G401.6 (cell line): ENCODE measurements at regions not wholly inside any gene's neighbourhood (a gene's known extent, or its start where the extent isn't known, plus 50 kb on each side); places are given as distances from the start of the nearest gene placed in this dataset.

Source experiments
- FAIRE-seq: peaks from 2 replicates; lab custom pipeline; 2012; peaks lifted over from hg19 to GRCh38; lab: Jason Lieb, UNC

GRCh38 chr1:234972411-234973191 is 156.0 kb downstream of the TOMM20 start:
- FAIRE-seq = no peak

- FAIRE-seq = no peak
These were observed 156.9 kb downstream of the TOMM20 start for GRCh38 chr1:234971586-234972297.

GRCh38 chr1:234970731-234971476 is 157.7 kb downstream of the TOMM20 start:
- FAIRE-seq = no peak

- no peak for FAIRE-seq
These were observed 158.3 kb downstream of the TOMM20 start for GRCh38 chr1:234970401-234970730.

GRCh38 chr1:234969581-234970400 is 158.8 kb downstream of the TOMM20 start:
- FAIRE-seq = no peak

GRCh38 chr1:234969011-234969441 is 159.6 kb downstream of the TOMM20 start:
- no peak for FAIRE-seq

GRCh38 chr1:234968451-234968850 is 160.2 kb downstream of the TOMM20 start:
- FAIRE-seq = no peak

- FAIRE-seq = no peak
These were observed 161.5 kb downstream of the TOMM20 start for GRCh38 chr1:234967121-234967520.

- FAIRE-seq = no peak
These were observed 163.5 kb downstream of the TOMM20 start for GRCh38 chr1:234965111-234965510.

GRCh38 chr1:234963904-234964702 is 164.5 kb downstream of the TOMM20 start:
- FAIRE-seq = no peak

- no peak for FAIRE-seq
These were observed 165.3 kb downstream of the TOMM20 start for GRCh38 chr1:234963180-234963903.

GRCh38 chr1:234962340-234962989 is 166.2 kb downstream of the TOMM20 start:
- FAIRE-seq = no peak

GRCh38 chr1:234961456-234962339 is 166.9 kb downstream of the TOMM20 start:
- FAIRE-seq = no peak

GRCh38 chr1:234960722-234961455 is 167.7 kb downstream of the TOMM20 start:
- FAIRE-seq = no peak

- FAIRE-seq = no peak
These were observed 169.7 kb downstream of the TOMM20 start for GRCh38 chr1:234958706-234959657.

GRCh38 chr1:234958066-234958705 is 170.5 kb downstream of the TOMM20 start:
- no peak for FAIRE-seq
